NCI-H748 treated with DMSO at 0.1 percent for 48 hours (cell line): ENCODE measurements at regions not wholly inside any gene's neighbourhood (a gene's known extent, or its start where the extent isn't known, plus 50 kb on each side); places are given as distances from the start of the nearest gene placed in this dataset.

Experiments
- DNase-seq: peaks from one replicate; lab custom pipeline; 2025; lab: John Stamatoyannopoulos, UW

DNA sequence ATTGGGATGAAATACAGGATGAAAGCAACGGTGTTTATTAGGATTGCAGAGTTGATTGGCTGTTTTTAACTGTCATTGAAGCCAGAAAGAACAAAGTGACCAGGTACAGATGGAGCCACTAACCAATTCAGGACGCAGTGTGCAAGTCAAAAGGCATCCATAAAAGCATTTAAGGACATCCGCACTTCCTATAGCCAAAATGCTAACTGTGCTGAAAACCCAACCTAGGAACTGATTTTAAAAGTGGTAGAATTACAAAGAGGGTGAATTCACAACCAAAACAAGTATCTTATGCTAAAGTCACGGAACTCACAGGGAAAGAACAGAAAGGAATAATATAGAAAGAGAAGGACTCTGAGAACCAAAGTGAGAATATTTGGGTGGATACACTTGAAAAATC, 63.1 kb upstream of the FOXG1 start:
- no peak for DNase-seq

DNA sequence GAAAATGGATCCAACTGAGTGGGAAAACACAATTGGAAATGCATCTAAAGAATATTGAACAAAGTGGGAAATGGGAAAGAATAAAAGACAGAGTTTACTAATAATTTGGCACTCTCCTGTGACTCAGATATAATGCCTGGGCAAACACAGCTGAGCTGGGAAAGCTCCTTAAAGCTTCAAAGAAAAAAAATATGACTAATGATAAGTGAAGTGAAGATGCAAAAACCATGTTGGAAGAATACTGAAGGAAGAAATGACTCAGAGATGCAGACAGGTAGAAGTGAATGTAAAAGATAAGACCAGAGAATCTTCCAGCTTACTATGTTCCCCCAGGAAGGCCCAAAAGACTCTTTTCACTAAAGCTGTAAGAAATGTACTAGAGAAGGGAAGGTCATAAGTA, 62.4 kb upstream of the FOXG1 start:
- DNase-seq, result no peak

DNA sequence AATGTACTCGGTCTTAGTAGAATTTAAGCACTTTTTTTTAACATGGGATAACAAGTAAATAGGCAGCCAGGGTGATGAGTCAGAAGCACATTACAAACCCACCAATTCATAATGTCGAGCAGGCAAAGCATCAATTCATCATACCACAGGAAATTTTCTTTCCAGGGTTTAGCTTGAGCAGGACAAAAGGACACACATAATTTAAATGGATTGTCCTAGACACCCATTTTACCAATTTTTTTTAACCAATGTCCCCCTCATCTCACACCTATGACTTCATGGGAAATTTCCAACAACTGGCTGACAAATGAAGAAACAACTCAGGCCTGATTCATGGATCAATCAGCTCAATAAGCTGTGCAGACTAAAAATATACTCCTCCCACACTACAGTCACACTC, 58.8 kb upstream of the FOXG1 start:
- no peak for DNase-seq

DNA sequence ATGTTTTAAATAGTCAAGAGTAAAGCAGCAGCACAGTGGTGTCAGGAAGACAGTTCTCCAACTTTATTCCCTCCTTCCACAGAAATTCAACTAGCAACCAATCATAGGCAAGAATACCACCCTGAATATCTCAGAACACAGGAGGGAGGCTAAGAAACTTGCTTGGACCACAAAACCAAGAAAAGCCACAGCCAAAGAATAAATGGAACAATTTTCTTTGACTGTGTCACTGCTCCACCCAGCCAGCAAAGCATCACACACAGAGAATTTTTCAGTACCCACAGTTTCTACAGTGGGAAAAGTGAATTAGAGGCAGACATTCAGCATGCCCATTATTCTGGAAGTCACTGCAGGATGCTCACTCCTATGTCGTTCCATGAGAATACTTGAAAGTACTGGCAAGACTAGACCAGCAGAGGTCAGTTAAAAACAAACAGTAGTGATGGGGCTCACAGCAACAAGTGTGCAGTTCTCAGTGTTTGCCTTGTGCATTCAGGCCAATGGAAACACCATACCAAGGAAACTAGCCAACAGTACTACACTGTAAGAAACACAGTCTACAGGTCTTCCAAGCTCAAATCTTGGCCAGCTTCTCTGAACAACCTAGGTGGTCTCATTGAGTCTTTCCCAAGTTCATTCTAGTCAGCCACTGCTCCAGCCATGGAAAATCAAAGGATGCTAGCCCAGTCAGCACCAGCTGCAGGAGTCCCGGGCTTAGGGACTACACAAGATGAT, 56.8 kb upstream of the FOXG1 start:
- no peak for DNase-seq
